ENCODE measurements at regions not wholly inside any gene's neighbourhood (a gene's known extent, or its start where the extent isn't known, plus 50 kb on each side); places are given as distances from the start of the nearest gene placed in this dataset.

- no peak for TF ChIP-seq EZH2phosphoT487 (IDR thresholded peaks at IDR 0.05; ENCODE audit: unreplicated experiment)
- TF ChIP-seq EZH2 (IDR thresholded peaks at IDR 0.05; ENCODE audit: low read depth, unreplicated experiment), result no peak
- TF ChIP-seq ZNF462 (CRISPR knock-in tag; IDR thresholded peaks at IDR 0.05), result no peak
- no peak for TF ChIP-seq STAT1 (IDR thresholded peaks at IDR 0.05; ENCODE audit: unreplicated experiment)
- H3K36me3 ChIP-seq (ENCODE audit: insufficient read depth), result no peaks in the 10 kb centered on the region
- H3K4me2 ChIP-seq, result no peak overlapping the region
- H3F3A ChIP-seq (replicated peaks; ENCODE audit: low read depth), result no peaks in the 10 kb centered on the region
- DNase-seq (ENCODE audit: low spot score) (no peak), ATAC-seq (no peak)
- Mint-ChIP-seq H3K4me3 (no peak overlapping the region), H3K27ac (no peak overlapping the region), H3K9me3 (no peaks in the 10 kb centered on the region), H3K4me1 (no peaks in the 10 kb centered on the region), H3K36me3 (ENCODE audit: low read depth) (no peaks in the 10 kb centered on the region), H3K27me3 (ENCODE audit: insufficient read depth, low read depth, poor library complexity) (no peaks in the 10 kb centered on the region)
- no peak overlapping the region for H3K27ac ChIP-seq (ENCODE audit: low read depth)
- no peaks in the 10 kb centered on the region for H3K27me3 ChIP-seq (ENCODE audit: insufficient read depth)
- no peak overlapping the region for H3K4me3 ChIP-seq
- no peaks in the 10 kb centered on the region for H3K4me1 ChIP-seq (ENCODE audit: insufficient read depth)
- H3K79me2 ChIP-seq (replicated peaks; ENCODE audit: insufficient read depth), result no peaks in the 10 kb centered on the region
- H4K20me1 ChIP-seq (replicated peaks; ENCODE audit: insufficient read depth), result no peaks in the 10 kb centered on the region
- H2AFZ ChIP-seq, result no peak overlapping the region
- H3K9me2 ChIP-seq (ENCODE audit: insufficient read depth), result no peaks in the 10 kb centered on the region
These were observed 902.3 kb downstream of the PCDH19 start for GRCh38 chrX:99507768-99508167.

GRCh38 chrX:99495453-99495852 lies 914.6 kb downstream of the PCDH19 start:
- no peaks in the 10 kb centered on the region for H3K9me2 ChIP-seq (ENCODE audit: insufficient read depth)
- Mint-ChIP-seq H3K36me3 (ENCODE audit: low read depth) (no peaks in the 10 kb centered on the region; the same call in 2 of the 3 replicates), H3K27me3 (ENCODE audit: insufficient read depth, low read depth, poor library complexity) (no peaks in the 10 kb centered on the region), H3K4me3 (no peak overlapping the region), H3K4me1 (no peaks in the 10 kb centered on the region), H3K9me3 (peaks cover 9% of the 10 kb centered on the region; the same call in 2 of the 3 replicates), H3K27ac (no peak overlapping the region)
- H2AFZ ChIP-seq, result no peak overlapping the region
- no peaks in the 10 kb centered on the region for H3K79me2 ChIP-seq (replicated peaks; ENCODE audit: insufficient read depth)
- TF ChIP-seq STAT1 (IDR thresholded peaks at IDR 0.05; ENCODE audit: unreplicated experiment) (no peak), ZNF462 (CRISPR knock-in tag; IDR thresholded peaks at IDR 0.05) (no peak), NANOG (IDR thresholded peaks at IDR 0.05; ENCODE audit: borderline replicate concordance) (no peak)
- H3K36me3 ChIP-seq (ENCODE audit: insufficient read depth), result no peaks in the 10 kb centered on the region
- no peak overlapping the region for H3K4me3 ChIP-seq
- no peaks in the 10 kb centered on the region for H3F3A ChIP-seq (replicated peaks; ENCODE audit: low read depth)
- no peaks in the 10 kb centered on the region for H4K20me1 ChIP-seq (replicated peaks; ENCODE audit: insufficient read depth)
- H3K4me2 ChIP-seq, result no peak overlapping the region
- ATAC-seq, result no peak
- no peaks in the 10 kb centered on the region for H3K27me3 ChIP-seq (ENCODE audit: insufficient read depth)
- no peaks in the 10 kb centered on the region for H3K4me1 ChIP-seq (ENCODE audit: insufficient read depth)
- H3K27ac ChIP-seq (ENCODE audit: low read depth), result no peak overlapping the region
- no peak for DNase-seq (ENCODE audit: low spot score)

Measured in GM23338 (cell line).